NOMO-1 (cell line): ENCODE measurements at regions not wholly inside any gene's neighbourhood (a gene's known extent, or its start where the extent isn't known, plus 50 kb on each side); places are given as distances from the start of the nearest gene placed in this dataset.
"Not testable (repeated sequence)": the region's sequence is repeated elsewhere in the genome, so short reads cannot be mapped to it uniquely, and the experiment has no call there.

Experiments
- DNase-seq, 2 experiments: peaks; one replicate each; lab custom pipeline; 2025; ENCODE audit not compliant: unreplicated experiment in 2 of 2; lab: John Stamatoyannopoulos, UW

DNA sequence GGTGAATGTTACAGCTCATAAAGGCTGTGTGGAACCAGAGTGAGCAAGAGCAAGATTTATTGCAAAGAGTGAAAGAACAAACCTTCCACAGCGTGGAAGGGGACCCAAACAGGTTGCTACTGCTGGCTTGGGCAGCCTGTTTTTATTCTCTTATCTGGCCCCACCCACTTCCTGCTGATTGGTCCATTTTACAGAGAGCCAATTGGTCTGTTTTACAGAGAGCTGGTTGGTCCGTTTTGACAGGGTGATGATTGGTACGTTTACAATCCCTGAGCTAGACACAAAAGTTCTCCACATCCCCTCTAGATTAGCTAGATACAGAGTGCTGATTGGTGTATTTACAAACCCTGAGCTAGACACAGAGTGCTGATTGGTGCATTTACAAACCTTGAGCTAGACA is 74.4 kb upstream of the TBC1D5 start:
- not testable (repeated sequence) for DNase-seq

DNA sequence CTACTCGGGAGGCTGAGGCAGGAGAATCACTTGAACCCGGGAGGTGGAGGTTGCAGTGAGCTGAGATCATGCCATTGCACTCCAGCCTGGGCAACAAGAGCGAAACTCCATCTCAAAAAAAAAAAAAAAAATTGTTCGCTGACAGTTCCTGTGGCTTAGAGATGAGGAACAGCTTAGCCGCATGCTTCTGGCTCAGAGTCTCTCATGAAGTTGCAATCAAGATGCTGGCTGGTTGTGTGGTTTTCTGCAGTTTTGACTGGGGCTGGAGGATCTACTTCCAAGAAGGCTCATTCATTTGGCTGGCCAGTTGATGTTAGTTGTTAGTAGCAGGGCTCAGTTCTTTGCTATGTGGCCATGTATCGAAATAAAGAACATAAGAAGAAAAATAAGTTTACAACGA is 69.9 kb upstream of the TBC1D5 start:
- DNase-seq: not testable (repeated sequence)

DNA sequence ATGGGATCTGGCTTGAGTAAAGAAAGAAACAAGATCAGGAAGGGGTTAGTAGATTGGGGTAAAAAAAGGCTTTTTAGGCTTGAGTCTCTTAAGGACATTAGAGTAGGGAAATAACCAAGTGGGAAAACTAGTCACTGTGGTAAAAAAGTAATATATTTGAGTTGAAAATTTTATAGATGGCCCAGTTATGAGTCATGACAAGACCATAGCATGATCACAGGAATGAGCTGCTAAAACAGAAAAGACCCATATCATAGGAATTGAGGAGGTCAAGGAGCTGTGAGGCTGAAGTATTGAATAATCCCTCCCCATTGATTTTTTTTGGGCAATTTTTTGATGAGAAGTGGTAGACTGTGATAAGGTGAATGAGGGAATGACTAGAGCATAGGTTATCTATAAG is 69.2 kb upstream of the TBC1D5 start:
- no peak for DNase-seq

DNA sequence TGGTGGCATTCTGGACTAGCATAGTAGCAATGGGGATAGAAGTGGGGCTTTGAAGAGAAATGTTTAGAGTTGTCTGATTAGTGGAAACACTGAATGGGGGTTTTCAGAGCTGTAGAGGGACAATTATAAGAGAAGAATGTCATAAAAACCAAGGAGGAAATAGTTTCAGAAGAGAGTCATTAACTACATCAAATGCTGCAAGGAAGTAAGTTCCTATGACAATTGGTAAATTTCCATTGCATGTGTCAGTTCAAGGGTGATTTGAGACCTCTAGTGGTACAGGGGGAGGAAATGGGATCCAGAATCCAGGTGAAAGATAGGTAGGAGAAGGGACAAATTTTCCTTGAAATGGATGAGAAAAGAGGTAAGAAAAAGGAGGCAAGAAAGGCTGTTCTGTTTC is 68.3 kb upstream of the TBC1D5 start:
- DNase-seq: peak in 1 of 2 experiments; percentile 38

DNA sequence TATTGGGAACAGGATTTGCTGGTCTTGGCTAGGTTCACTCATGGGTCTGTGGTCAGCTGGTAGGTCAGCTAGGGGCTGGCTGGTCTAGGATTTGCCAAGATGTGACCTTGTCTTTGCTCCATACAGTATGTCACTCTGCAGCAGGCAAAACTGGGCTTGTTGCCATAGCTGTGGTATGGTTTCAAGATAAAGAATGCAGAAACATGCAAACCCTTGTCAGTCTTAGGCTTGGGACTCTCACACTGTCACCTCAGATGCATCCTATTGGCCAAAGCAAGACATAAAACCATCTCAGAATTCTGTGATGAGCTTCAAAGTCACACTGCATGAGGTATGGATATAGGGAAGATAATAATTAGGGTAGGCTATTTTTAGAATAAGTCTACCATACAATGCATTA is 66.6 kb upstream of the TBC1D5 start:
- DNase-seq: no peak

DNA sequence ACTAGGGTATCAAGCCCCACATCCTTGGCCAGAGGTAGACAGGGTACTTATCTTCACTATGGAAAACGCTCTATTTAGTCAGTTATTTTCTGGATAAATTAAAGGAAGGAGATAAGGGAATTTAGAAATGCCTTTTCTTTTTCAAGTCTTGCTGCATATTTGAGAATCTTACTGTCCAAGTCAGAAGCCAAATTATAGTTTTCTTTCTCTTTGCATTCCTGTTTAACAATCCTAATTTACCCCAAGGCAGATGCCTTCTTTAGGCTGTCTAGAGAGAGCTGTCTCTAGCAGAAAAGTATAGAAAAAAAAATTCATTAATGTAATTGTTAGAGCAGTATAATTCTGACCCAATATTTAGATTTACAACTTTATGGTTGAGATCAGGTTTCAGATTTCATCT is 64.4 kb upstream of the TBC1D5 start:
- DNase-seq: no peak

DNA sequence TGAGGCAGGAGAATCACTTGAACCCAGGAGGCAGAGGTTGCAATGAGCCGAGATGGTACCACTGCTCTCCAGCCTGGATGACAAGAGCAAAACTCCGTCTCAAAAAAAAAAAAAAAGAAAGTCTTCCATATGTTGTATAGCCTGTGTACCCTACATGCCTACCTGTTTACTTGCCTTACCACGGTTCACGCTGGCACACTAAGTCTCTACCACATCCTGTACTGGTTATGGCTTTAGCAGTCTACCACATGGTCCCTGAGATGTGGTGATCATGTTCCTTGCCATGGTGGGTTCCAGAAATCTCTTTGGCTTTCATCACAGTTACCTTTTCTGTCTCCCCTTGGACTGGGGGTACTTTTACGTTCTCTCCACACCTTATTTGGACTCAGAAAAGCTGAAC is 63.8 kb upstream of the TBC1D5 start:
- no peak for DNase-seq

DNA sequence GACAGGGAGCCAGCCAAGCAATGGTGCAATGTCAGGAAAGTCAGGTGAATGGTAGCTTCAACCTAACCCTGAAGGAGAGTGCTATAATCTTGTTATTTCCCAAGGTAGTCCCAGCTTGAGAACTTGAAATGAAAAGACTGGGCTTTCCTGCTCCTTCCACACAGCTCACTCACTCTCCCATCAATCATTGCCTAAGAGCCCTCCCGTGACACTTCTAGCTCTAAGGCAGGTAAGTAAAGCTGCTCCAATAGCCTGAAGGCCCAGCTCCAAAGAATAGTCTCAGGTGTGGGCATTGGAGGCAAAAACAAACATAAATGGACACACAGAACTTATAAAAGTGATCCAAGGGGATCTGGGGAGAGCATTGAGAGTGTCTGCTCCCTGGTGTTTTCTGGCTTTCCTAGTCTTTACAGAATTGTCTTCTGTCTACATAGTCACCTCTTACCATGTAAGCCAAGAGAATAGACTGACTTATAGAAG is 63.1 kb upstream of the TBC1D5 start:
- DNase-seq: no peak

DNA sequence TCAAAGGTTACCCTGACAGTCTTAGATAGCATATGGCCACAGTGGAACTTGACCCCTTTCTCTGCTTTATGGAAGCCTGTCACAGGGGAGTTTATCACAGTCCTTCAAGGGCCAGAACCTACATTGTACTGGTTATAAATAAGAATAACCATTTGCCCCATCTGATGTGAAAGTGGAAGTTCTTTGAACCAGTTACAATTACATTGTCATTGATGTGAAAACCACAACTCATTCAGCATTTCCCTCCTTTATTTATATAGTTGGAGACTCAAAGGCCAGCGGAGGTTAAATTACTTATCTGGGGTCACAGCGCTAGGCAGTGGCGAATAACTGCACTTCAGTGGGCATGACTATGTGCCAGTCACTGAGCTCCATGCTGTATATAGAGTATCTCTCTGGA is 60.5 kb upstream of the TBC1D5 start:
- DNase-seq: peak in 1 of 2 experiments; percentile 78

DNA sequence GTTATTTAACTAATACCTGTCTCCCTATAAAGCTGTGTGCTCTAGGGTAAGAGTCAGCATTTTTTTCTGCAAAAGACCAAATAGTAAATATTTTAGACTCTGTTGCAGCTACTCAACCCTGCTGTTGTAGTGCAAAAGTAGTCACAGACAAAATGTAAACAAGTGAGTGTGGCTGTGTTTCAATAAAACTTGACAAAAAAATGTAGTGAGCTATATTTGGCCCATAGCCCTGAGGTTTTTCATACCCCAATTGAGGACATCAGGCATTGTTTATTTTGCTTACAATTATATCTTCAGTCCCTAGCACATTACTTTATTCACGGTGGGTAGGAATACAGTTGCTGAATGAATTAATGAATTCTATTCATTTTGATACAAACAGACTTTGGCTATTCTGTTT is 58.7 kb upstream of the TBC1D5 start:
- no peak for DNase-seq

DNA sequence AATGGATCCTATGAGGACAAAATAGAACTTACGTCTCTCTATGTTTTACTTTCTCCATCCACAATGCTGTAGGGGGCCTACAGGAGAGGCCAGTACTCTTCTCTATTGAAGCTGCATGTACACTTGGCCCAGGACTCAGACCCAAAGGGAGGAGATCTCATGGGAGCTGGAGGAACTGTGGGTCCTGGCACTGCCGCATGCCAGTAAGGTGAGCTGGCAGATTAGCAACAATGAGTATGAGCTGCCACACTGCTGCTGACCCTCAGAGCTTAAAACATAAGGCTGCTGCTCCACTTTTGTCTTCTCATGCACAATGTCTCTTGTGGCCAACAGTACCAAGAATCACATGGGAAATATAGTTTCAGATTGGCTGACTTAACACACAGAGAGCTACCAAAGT is 57.8 kb upstream of the TBC1D5 start:
- no peak for DNase-seq

DNA sequence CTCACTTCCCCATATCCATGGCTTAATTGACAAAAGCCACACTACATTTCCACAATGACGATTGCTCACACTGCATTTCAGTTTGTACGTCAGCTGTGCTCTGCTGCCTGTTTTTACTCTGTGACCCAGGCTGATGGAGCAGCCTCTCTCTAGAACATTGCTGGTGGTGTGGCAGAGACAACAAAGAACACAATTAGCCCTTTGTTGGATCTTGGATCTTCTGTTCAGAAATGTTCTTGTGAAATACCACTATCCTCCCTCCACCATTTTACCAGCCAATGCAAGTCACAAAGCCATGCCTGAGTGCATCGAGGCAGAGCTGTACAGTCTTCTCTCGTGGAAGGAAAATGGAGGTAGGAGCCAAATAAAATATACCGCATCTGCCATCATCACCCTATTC is 56.9 kb upstream of the TBC1D5 start:
- no peak for DNase-seq

DNA sequence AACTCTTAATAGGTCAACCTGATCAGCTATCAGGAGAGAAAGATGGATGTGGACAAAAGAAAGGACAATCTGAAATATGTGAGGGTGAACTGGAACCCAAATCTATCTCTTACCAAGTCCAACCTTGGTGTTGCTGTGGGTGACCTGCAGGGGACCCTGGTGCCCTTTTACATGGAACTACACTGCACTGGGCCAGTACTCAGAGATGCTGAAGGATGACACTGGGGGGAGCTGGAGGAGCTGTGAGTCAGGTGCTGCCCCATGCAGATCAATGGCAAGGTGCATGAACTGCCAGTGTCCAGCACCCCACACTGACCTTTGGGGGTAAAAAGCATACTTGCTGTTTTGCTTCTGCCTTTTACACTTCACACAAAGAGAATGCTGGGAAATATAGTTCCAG is 55.6 kb upstream of the TBC1D5 start:
- DNase-seq: no peak

DNA sequence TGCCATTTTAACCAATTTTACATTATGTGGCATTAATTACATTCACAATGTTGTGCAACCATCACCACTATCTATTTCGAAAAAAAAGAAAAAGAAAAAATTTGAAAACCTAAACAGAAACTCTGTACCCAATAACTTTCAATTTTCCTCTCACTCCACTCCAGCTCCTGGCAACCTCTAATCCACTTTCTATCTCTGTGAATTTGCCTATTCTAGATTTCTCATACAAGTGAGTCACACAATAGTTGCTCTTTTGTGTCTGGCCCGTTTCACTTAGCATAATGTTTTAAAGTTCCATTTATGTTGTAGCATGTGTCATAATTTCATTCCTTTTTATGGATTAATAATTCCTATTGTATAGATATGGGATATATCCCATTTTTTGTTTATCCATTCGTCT is 53.3 kb upstream of the TBC1D5 start:
- no peak for DNase-seq

DNA sequence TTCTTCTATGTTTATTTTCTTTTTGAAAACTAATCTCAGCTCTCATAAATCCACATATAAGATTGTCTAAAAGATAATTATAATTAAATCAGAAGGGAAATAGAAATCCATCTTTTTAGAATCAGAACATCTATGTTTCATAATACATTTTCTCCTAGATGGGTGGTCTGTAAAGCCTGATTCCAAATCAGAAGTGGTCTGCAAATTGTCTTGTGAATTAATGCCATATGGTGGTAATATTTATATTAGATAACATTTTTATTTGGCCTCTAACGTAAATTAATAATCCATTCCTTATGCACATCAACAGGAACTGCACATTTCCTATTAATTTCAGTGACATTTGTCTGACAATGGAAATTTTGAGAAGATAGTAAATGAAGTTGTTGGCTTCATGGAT is 52.8 kb upstream of the TBC1D5 start:
- no peak for DNase-seq

DNA sequence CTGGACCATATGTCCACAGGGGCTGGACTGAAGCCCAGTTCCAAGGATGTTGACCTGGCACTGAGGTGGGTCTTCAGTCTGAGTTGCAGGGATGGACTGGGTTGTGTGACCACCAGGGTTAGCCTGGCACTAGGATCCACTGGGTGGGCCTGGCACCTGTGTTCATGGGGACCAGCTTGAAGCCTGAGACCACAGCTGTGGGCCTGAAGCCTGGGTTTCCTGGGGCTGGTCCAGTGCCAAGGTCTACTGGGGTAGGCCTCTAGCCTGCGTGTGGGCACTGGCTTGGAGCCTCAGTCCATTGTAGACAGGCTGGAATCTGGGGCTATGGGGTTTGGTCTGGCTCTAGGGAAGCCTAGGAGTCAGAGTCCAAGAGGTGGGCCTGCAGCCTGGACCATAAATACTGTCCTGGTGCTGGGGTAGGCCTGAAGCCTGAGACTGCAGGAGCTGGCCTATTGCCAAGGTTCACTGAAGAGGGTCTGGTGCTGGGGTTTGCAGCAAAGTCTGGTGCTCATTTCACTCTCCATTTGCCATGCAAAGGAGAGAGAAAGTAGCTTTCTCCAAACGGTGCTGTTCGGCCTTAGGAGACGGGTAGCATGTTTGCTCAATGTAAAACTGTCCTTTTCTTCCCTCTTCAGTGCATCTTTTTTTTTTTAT is 51.2 kb upstream of the TBC1D5 start:
- DNase-seq: no peak
